SK-N-SH treated with all-trans-retinoic acid at 6 μM for 48 hours (cell line): ENCODE measurements at regions not wholly inside any gene's neighbourhood (a gene's known extent, or its start where the extent isn't known, plus 50 kb on each side); places are given as distances from the start of the nearest gene placed in this dataset.

Experiments
- ATAC-seq: fragments of 200-7000 bp; cut with Tn5 transposase; 3 replicates; pipeline ENCODE4 v1.9.1; 2020; ENCODE audit warnings: mild to moderate bottlenecking, moderate library complexity
- ARNTL ChIP-seq: fragments of 450-650 bp; formaldehyde crosslinking; IDR thresholded peaks from 2 replicates; pipeline ENCODE4 v1.5.0; 2020; ENCODE audit warnings: low read depth, mild to moderate bottlenecking, moderate library complexity, borderline replicate concordance
- BACH2 ChIP-seq: fragments of 250-450 bp; sonication (Bioruptor Pico); IDR thresholded peaks from 2 replicates; pipeline ENCODE4 v1.9.0; 2021; ENCODE audit warnings: mild to moderate bottlenecking, borderline replicate concordance
- ESRRG ChIP-seq: fragments of 250-450 bp; sonication (Bioruptor Pico); IDR thresholded peaks from 2 replicates; pipeline ENCODE4 v1.6.1; 2021; ENCODE audit warnings: mild to moderate bottlenecking
- GLIS3 ChIP-seq: fragments of 250-450 bp; sonication (Bioruptor Pico); IDR thresholded peaks from 2 replicates; pipeline ENCODE4 v1.5.0; 2020; ENCODE audit warnings: mild to moderate bottlenecking, moderate library complexity
- ISL1 ChIP-seq: fragments of 250-450 bp; sonication (Bioruptor Pico); IDR thresholded peaks from 2 replicates; pipeline ENCODE4 v2.1.2; 2022; ENCODE audit warnings: mild to moderate bottlenecking, moderate library complexity
- OSR1 ChIP-seq: fragments of 250-450 bp; sonication (Bioruptor Pico); IDR thresholded peaks from 2 replicates; pipeline ENCODE4 v1.8.0; 2022; ENCODE audit warnings: moderate library complexity, mild to moderate bottlenecking, inconsistent platforms
- PPARA ChIP-seq: fragments of 250-450 bp; sonication (Bioruptor Pico); IDR thresholded peaks from 2 replicates; pipeline ENCODE4 v1.5.0; 2020; ENCODE audit warnings: mild to moderate bottlenecking, borderline replicate concordance
- RARB ChIP-seq: fragments of 250-450 bp; sonication (Bioruptor Pico); IDR thresholded peaks from 2 replicates; pipeline ENCODE4 v1.8.0; 2021; ENCODE audit warnings: mild to moderate bottlenecking, moderate library complexity
- SNAI2 ChIP-seq: fragments of 250-450 bp; sonication (Bioruptor Pico); IDR thresholded peaks from 2 replicates; pipeline ENCODE4 v1.5.0; 2020; ENCODE audit warnings: mild to moderate bottlenecking, moderate library complexity
- TOX ChIP-seq: fragments of 250-450 bp; sonication (Bioruptor Pico); IDR thresholded peaks from 2 replicates; pipeline ENCODE4 v1.8.0; 2021; ENCODE audit warnings: mild to moderate bottlenecking, moderate library complexity, borderline replicate concordance
- ZC3H10 ChIP-seq: fragments of 250-450 bp; sonication (Bioruptor Pico); IDR thresholded peaks from 2 replicates; pipeline ENCODE4 v1.5.1; 2021; ENCODE audit warnings: mild to moderate bottlenecking, moderate library complexity
- ZFP3 ChIP-seq: fragments of 250-450 bp; sonication (Bioruptor Pico); IDR thresholded peaks from 2 replicates; pipeline ENCODE4 v1.5.0; 2020; ENCODE audit warnings: mild to moderate bottlenecking, moderate library complexity
- ZFP30 ChIP-seq: fragments of 450-650 bp; formaldehyde crosslinking; IDR thresholded peaks from 2 replicates; pipeline ENCODE4 v1.5.0; 2022; ENCODE audit warnings: mild to moderate bottlenecking, moderate library complexity
- ZNF565 ChIP-seq: fragments of 450-650 bp; formaldehyde crosslinking; conservative IDR thresholded peaks from 2 replicates; pipeline ENCODE4 v1.5.0; 2020; ENCODE audit warnings: low read depth, mild to moderate bottlenecking, moderate library complexity
- ZNF70 ChIP-seq: fragments of 450-650 bp; formaldehyde crosslinking; IDR thresholded peaks from 2 replicates; pipeline ENCODE4 v1.5.0; 2020; ENCODE audit warnings: mild to moderate bottlenecking, moderate library complexity
- ZNF8 ChIP-seq: fragments of 450-650 bp; formaldehyde crosslinking; IDR thresholded peaks from 2 replicates; pipeline ENCODE4 v1.5.0; 2020; ENCODE audit warnings: mild to moderate bottlenecking, moderate library complexity
- TF ChIP-seq, protein P1 (sequence below): fragments of 250-450 bp; sonication (Bioruptor Pico); IDR thresholded peaks from 2 replicates; pipeline ENCODE4 v1.5.0; 2020; ENCODE audit warnings: mild to moderate bottlenecking, moderate library complexity
- TF ChIP-seq, protein P2 (sequence below): fragments of 250-450 bp; sonication (Bioruptor Pico); IDR thresholded peaks from 2 replicates; pipeline ENCODE4 v1.5.1; 2020; ENCODE audit warnings: low read depth, mild to moderate bottlenecking, moderate library complexity
- TF ChIP-seq, protein P3 (sequence below): fragments of 250-450 bp; sonication (Bioruptor Pico); IDR thresholded peaks from 2 replicates; pipeline ENCODE4 v1.8.0; 2021; ENCODE audit warnings: low read depth, mild to moderate bottlenecking, moderate library complexity, borderline replicate concordance
- TF ChIP-seq, protein P4 (sequence below): fragments of 250-450 bp; sonication (Bioruptor Pico); IDR thresholded peaks from 2 replicates; pipeline ENCODE4 v1.8.0; 2020; ENCODE audit warnings: mild to moderate bottlenecking, moderate library complexity, borderline replicate concordance
- TF ChIP-seq, protein P5 (sequence below): fragments of 250-450 bp; sonication (Bioruptor Pico); IDR thresholded peaks from 2 replicates; pipeline ENCODE4 v1.5.1; 2021; ENCODE audit warnings: mild to moderate bottlenecking, moderate library complexity

DNA sequence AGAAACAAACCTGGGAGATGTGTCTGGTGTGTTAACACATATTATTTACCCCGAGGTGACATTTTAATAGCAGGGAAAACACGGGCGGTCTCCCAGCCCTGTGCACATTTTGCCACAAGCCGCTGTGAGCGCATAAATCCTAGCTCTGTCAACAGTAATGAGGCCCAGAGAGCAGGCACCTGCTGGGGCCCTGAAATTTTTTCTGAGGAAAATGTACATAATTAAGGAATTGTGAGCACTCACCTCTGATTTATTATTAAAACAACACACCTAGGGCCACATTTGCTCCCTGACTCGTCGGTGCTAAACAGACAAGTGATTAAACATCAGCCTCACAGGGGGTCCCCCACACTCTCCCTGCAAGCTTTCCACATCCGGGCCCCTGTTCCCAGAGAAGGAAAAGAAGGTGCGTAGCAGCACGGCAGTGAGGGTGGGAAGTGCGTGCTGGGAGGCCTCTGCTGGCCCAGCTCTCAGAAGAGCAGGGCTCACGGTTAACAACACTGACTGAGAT is 616.3 kb downstream of the UQCRFS1 start:
- no peak for TF ChIP-seq OSR1 (CRISPR knock-in tag)
- TF ChIP-seq ZNF70: no peak
- TF ChIP-seq, protein P1, sequence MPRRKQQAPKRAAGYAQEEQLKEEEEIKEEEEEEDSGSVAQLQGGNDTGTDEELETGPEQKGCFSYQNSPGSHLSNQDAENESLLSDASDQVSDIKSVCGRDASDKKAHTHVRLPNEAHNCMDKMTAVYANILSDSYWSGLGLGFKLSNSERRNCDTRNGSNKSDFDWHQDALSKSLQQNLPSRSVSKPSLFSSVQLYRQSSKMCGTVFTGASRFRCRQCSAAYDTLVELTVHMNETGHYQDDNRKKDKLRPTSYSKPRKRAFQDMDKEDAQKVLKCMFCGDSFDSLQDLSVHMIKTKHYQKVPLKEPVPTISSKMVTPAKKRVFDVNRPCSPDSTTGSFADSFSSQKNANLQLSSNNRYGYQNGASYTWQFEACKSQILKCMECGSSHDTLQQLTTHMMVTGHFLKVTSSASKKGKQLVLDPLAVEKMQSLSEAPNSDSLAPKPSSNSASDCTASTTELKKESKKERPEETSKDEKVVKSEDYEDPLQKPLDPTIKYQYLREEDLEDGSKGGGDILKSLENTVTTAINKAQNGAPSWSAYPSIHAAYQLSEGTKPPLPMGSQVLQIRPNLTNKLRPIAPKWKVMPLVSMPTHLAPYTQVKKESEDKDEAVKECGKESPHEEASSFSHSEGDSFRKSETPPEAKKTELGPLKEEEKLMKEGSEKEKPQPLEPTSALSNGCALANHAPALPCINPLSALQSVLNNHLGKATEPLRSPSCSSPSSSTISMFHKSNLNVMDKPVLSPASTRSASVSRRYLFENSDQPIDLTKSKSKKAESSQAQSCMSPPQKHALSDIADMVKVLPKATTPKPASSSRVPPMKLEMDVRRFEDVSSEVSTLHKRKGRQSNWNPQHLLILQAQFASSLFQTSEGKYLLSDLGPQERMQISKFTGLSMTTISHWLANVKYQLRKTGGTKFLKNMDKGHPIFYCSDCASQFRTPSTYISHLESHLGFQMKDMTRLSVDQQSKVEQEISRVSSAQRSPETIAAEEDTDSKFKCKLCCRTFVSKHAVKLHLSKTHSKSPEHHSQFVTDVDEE: no peak
- TF ChIP-seq ISL1 (CRISPR knock-in tag): no peak
- no peak for TF ChIP-seq GLIS3 (CRISPR knock-in tag)
- no peak for TF ChIP-seq ZFP3 (CRISPR knock-in tag)
- TF ChIP-seq PPARA (CRISPR knock-in tag): no peak
- ATAC-seq: no peak

DNA sequence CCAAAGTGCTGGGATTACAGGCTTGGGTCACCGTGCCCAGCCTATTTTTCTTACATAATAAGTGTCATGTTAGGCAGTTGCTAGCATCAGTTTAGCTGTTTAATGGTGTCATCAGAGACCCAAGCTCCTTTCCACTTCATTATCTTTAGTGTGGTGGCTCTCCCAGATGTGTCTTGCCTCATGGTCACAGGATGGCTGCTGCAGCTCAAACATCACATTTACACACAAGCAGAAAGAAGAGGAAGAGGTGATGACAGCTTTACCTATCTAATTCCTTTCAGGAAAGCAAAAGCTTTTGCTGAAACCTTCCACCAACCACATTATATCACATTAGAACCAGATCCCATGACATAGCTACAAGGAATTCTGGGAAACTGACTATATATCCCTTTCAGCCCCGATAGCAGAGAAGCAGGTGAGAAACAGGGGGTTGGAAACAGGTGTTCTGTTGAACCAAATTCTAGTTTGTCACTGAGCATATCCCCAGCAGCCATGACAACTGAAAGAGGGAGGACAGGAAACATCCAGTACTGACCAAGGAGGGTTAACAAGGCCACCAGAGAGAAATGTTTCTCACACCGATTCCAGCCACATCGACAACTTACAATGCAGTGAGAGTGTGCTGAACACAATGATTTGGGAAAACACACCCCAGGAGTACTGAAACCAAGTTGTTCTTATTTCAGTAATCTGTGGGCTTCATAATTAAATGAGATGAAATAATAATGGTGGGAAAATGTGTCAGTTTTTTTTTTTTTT is 617.0 kb downstream of the UQCRFS1 start:
- ATAC-seq: no peak

More for the DNA sequence above, 617.0 kb downstream of the UQCRFS1 start:
- TF ChIP-seq PPARA (CRISPR knock-in tag) (no peak), BACH2 (CRISPR knock-in tag) (no peak), ZNF8 (CRISPR knock-in tag) (no peak), ZNF70 (no peak), RARB (CRISPR knock-in tag) (no peak), TOX (CRISPR knock-in tag) (no peak), ZFP30 (CRISPR knock-in tag) (no peak), ZNF565 (CRISPR knock-in tag) (no peak), ZFP3 (CRISPR knock-in tag) (no peak), ZC3H10 (CRISPR knock-in tag) (no peak), ESRRG (no peak), OSR1 (CRISPR knock-in tag) (no peak), GLIS3 (CRISPR knock-in tag) (no peak), SNAI2 (no peak), ARNTL (no peak)
- TF ChIP-seq, protein P2, sequence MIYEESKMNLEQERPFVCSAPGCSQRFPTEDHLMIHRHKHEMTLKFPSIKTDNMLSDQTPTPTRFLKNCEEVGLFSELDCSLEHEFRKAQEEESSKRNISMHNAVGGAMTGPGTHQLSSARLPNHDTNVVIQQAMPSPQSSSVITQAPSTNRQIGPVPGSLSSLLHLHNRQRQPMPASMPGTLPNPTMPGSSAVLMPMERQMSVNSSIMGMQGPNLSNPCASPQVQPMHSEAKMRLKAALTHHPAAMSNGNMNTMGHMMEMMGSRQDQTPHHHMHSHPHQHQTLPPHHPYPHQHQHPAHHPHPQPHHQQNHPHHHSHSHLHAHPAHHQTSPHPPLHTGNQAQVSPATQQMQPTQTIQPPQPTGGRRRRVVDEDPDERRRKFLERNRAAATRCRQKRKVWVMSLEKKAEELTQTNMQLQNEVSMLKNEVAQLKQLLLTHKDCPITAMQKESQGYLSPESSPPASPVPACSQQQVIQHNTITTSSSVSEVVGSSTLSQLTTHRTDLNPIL (CRISPR knock-in tag): no peak
- TF ChIP-seq, protein P3, sequence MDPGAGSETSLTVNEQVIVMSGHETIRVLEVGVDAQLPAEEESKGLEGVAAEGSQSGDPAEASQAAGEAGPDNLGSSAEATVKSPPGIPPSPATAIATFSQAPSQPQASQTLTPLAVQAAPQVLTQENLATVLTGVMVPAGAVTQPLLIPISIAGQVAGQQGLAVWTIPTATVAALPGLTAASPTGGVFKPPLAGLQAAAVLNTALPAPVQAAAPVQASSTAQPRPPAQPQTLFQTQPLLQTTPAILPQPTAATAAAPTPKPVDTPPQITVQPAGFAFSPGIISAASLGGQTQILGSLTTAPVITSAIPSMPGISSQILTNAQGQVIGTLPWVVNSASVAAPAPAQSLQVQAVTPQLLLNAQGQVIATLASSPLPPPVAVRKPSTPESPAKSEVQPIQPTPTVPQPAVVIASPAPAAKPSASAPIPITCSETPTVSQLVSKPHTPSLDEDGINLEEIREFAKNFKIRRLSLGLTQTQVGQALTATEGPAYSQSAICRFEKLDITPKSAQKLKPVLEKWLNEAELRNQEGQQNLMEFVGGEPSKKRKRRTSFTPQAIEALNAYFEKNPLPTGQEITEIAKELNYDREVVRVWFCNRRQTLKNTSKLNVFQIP (CRISPR knock-in tag): no peak
- TF ChIP-seq, protein P1: no peak
- TF ChIP-seq, protein P4, sequence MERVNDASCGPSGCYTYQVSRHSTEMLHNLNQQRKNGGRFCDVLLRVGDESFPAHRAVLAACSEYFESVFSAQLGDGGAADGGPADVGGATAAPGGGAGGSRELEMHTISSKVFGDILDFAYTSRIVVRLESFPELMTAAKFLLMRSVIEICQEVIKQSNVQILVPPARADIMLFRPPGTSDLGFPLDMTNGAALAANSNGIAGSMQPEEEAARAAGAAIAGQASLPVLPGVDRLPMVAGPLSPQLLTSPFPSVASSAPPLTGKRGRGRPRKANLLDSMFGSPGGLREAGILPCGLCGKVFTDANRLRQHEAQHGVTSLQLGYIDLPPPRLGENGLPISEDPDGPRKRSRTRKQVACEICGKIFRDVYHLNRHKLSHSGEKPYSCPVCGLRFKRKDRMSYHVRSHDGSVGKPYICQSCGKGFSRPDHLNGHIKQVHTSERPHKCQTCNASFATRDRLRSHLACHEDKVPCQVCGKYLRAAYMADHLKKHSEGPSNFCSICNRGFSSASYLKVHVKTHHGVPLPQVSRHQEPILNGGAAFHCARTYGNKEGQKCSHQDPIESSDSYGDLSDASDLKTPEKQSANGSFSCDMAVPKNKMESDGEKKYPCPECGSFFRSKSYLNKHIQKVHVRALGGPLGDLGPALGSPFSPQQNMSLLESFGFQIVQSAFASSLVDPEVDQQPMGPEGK (CRISPR knock-in tag): no peak
- TF ChIP-seq, protein P5, sequence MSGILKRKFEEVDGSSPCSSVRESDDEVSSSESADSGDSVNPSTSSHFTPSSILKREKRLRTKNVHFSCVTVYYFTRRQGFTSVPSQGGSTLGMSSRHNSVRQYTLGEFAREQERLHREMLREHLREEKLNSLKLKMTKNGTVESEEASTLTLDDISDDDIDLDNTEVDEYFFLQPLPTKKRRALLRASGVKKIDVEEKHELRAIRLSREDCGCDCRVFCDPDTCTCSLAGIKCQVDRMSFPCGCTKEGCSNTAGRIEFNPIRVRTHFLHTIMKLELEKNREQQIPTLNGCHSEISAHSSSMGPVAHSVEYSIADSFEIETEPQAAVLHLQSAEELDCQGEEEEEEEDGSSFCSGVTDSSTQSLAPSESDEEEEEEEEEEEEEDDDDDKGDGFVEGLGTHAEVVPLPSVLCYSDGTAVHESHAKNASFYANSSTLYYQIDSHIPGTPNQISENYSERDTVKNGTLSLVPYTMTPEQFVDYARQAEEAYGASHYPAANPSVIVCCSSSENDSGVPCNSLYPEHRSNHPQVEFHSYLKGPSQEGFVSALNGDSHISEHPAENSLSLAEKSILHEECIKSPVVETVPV (CRISPR knock-in tag): no peak
